H1 (cell line): ENCODE measurements at regions not wholly inside any gene's neighbourhood (a gene's known extent, or its start where the extent isn't known, plus 50 kb on each side); places are given as distances from the start of the nearest gene placed in this dataset.

Experiments
- HDAC2 ChIP-seq, 2 experiments: fragments of 300-600 bp in 1 of 2; sonication (generic) in 1 of 2; IDR thresholded peaks; 2 replicates each; pipeline ENCODE4 v1.6.1; 2011 to 2012; ENCODE audit warnings: low read depth in 2 of 2, low read length in 2 of 2, mild to moderate bottlenecking in 2 of 2, moderate library complexity in 2 of 2, borderline replicate concordance in 1 of 2, inconsistent platforms in 1 of 2
- RNF2 ChIP-seq: fragments of 200-900, 300-1000 bp; sonication (generic); IDR thresholded peaks from 2 replicates; pipeline ENCODE4 v1.7.1; 2016; ENCODE audit warnings: borderline replicate concordance, low read depth, mild to moderate bottlenecking, antibody characterized with exemption, low read length; ENCODE audit not compliant: poor library complexity, severe bottlenecking; ENCODE audit errors: missing control alignments
- RXRA ChIP-seq: IDR thresholded peaks from 2 replicates; pipeline ENCODE4 v1.6.1; 2011; ENCODE audit warnings: low read depth, mild to moderate bottlenecking, low read length, moderate library complexity; ENCODE audit not compliant: insufficient read depth
- SUZ12 ChIP-seq: fragments of 200-600 bp; sonication (generic); IDR thresholded peaks from 2 replicates; pipeline ENCODE4 v1.6.1; 2012; ENCODE audit warnings: mild to moderate bottlenecking, inconsistent platforms, low read length, moderate library complexity, mixed read lengths

GRCh38 chr1:101161619-101162018, 75.2 kb upstream of the S1PR1 start (continued):
- no peak for TF ChIP-seq SUZ12
- TF ChIP-seq RNF2: no peak
- TF ChIP-seq HDAC2 (IDR thresholded peaks at IDR 0.05; ENCODE audit: borderline replicate concordance in 1 of 2, low read depth in 2 of 2, low read length in 2 of 2): no peak
- no peak for TF ChIP-seq RXRA
